Heart right ventricle (tissue), 16 donors: ENCODE measurements at regions not wholly inside any gene's neighbourhood (a gene's known extent, or its start where the extent isn't known, plus 50 kb on each side); places are given as distances from the start of the nearest gene placed in this dataset.
"Not testable (repeated sequence)": the region's sequence is repeated elsewhere in the genome, so short reads cannot be mapped to it uniquely, and the experiment has no call there.

Source experiments
- ATAC-seq, 8 donors: fragments of 200-7000 bp; cut with Tn5 transposase; one replicate each; pipeline ENCODE4 v1.9.1; 2020; ENCODE audit warnings: mild to moderate bottlenecking in 8 of 8, moderate library complexity in 8 of 8, moderate number of reproducible peaks in 1 of 8
- DNase-seq, 2 donors: peaks; one replicate each; pipeline ENCODE4 v3.0.0-alpha.2; 2020
- H3K27ac ChIP-seq, 10 donors: fragments of 200-600 bp; sonication (generic) in 2 of 10; one replicate each; pipeline versions ENCODE4 v1.5.0 to v1.8.0; 2020 to 2022; ENCODE audit warnings: mild to moderate bottlenecking in 3 of 10
- H3K27me3 ChIP-seq, 7 donors: fragments of 200-600 bp; one replicate each; pipeline ENCODE4 v1.8.0; 2021 to 2022; ENCODE audit warnings: mild to moderate bottlenecking in 2 of 7
- H3K36me3 ChIP-seq, 9 donors: fragments of 200-600 bp; sonication (generic) in 1 of 9; one replicate each; pipeline versions ENCODE4 v1.5.0 to v1.8.0; 2020 to 2022; ENCODE audit warnings: mild to moderate bottlenecking in 2 of 9
- H3K4me1 ChIP-seq, 9 donors: fragments of 200-600 bp; sonication (generic) in 1 of 9; one replicate each; pipeline versions ENCODE4 v1.5.0 to v1.8.0; 2020 to 2022; ENCODE audit warnings: mild to moderate bottlenecking in 4 of 9
- H3K4me3 ChIP-seq, 10 donors: fragments of 200-600 bp; sonication (generic) in 2 of 10; one replicate each; pipeline versions ENCODE4 v1.5.0 to v1.8.0; 2020 to 2022; ENCODE audit warnings: mild to moderate bottlenecking in 7 of 10, moderate library complexity in 2 of 10
- H3K9me3 ChIP-seq, 11 donors: fragments of 200-600 bp in 10 of 11; sonication (generic) in 2 of 11; one replicate each; pipeline versions ENCODE4 v1.5.0 to v1.8.0; 2013 to 2022; ENCODE audit warnings: mild to moderate bottlenecking in 2 of 11, control low read depth in 1 of 11, moderate library complexity in 1 of 11
- CTCF ChIP-seq, 9 donors: fragments of 200-600 bp; sonication (generic) in 2 of 9; IDR thresholded peaks; one replicate each; pipeline versions ENCODE4 v1.5.0 to v1.8.0; 2021 to 2022; ENCODE audit warnings: antibody characterized with exemption in 9 of 9, mild to moderate bottlenecking in 5 of 9, moderate library complexity in 1 of 9
- WGBS, 2 donors: extraction: QIAGEN DNeasy Blood & Tissue Kit; methylation state at CpG; one replicate each; pipeline ENCODE4 v1.1.7; 2013; ENCODE audit warnings: inconsistent platforms in 1 of 2; 5-methylcytosine and 5-hydroxymethylcytosine counted together
- intact Hi-C, 10 donors: fragments of 100-400 bp; cut with DNase I; formaldehyde crosslinking; loops; one replicate each; pipeline versions ENCODE4 v1.11.1 to v1.14.2; 2022
- donor health status: Arrhythmogenic right ventricular cardiomyopathy.
- donor health status: ischemic (EF 13 %, LVEDD 7.1; RV severe dilation, severe dysfunction).
- donor health status: healthy with polysubstance abuse.
- donor health status: DM: no; HTN: yes; CAD: no.
- donor health status: DM: no; HTN: no; CAD: no.
- donor health status: ischemic (EF 25% LVEDD 6.9; RV normal size, moderate dysfunction).
- donor health status: ischemic (EF 25% LVEDD 5.7; RV mildly dilated, moderate dysfunction).
- donor health status: healthy.
- donor health status: DM: yes; HTN: yes; CAD: no.
- donor health status: Ischemic cardiomyopathy.
- donor health status: ischemic (EF 35%, LVEDD 5.7; RV mildly dilated, moderate dysfunction).
- donor health status: nonischemic (EF 11% LVEDD 7.7; RV severe dilation, severe dysfunction).
- donor health status: DM: yes; HTN: yes; CAD: no.
- donor health status: PGD.
- donor health status: ischemic (EF 29% LVEDD 5.4; RV normal size, mild dysfunction).
- donor health status: nonischemic (EF 23%, LVEDD 6.1; RV moderate dilation, normal function).

- no peak for DNase-seq
- peaks cover 0 to 15% (median 7%) of the 10 kb centered on the region in 9 donors for H3K4me1 ChIP-seq
- H3K9me3 ChIP-seq = peaks cover 0 to 5% (median 0%) of the 10 kb centered on the region in 11 donors
- intact Hi-C loops = no loop called here
- no peaks in the 10 kb centered on the region for H3K36me3 ChIP-seq
- WGBS, 2 donors = 31 to 52% methylated on average over 2 of the region's 2 CpGs
- no peak overlapping the region for H3K4me3 ChIP-seq
- TF ChIP-seq CTCF (IDR thresholded peaks at IDR 0.05) = no peak
- H3K27ac ChIP-seq = no peak overlapping the region
- no peaks in the 10 kb centered on the region for H3K27me3 ChIP-seq
- no peak for ATAC-seq
Observed at GRCh38 chr4:54837576-54838140, 179.9 kb downstream of the KIT start.

DNA sequence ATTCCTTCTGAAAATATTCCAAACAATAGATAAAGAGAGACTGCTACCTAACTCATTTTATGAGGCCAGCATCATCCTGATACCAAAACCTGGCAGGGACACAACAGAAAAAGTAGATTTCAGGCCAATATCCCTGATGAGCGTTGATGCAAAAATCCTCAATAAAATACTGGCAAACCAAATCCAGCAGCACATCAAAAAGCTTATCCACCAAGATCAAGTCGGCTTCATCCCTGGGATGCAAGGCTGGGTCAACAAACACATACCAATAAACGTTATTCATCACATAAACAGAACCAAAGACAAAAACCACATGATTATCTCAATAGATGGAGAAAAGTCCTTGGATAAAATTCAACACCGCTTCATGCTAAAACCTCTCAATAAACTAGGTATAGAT, 170.6 kb downstream of the KIT start:
- H3K27me3 ChIP-seq, ATAC-seq, H3K4me3 ChIP-seq, H3K36me3 ChIP-seq, H3K27ac ChIP-seq, intact Hi-C loops, DNase-seq, H3K4me1 ChIP-seq: not testable (repeated sequence)
- WGBS, 2 donors = 66 to 83% methylated on average over 4 of the region's 4 CpGs
- peaks cover 0 to 17% (median 4%) of the 10 kb centered on the region in 11 donors for H3K9me3 ChIP-seq

DNA sequence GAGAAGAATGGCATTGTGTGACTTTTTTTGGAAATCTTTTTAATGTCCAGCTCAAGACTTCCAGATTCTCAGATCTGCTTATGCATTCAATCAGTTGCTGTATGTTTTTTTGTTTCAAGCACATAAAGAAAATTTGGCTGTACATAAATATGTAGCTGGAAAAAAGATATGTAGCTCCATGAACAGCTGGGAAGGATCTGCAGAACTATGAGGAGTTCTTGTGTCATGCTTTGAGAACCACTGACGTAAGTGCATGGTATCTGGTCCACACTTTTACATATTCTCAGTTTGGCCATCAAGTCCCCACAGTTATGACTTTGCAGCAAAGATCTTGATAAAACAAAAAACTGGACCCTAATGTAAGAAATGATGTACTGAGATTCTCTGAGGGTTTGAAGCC, 165.9 kb downstream of the KIT start:
- ATAC-seq (no peak), DNase-seq (no peak)
- H3K4me1 ChIP-seq = peaks cover 0 to 6% (median 0%) of the 10 kb centered on the region in 9 donors
- no peak overlapping the region for H3K4me3 ChIP-seq
- no peak for TF ChIP-seq CTCF (IDR thresholded peaks at IDR 0.05)
- H3K27ac ChIP-seq = no peak overlapping the region
- no peaks in the 10 kb centered on the region for H3K36me3 ChIP-seq
- intact Hi-C loops = no loop called here
- 90 to 97% methylated on average over 1 of the region's 1 CpG for WGBS, 2 donors
- no peaks in the 10 kb centered on the region for H3K27me3 ChIP-seq
- peaks cover 0 to 5% (median 0%) of the 10 kb centered on the region in 11 donors for H3K9me3 ChIP-seq

GRCh38 chr4:54819034-54819433, 161.3 kb downstream of the KIT start:
- H3K4me1 ChIP-seq = peaks cover 0 to 6% (median 0%) of the 10 kb centered on the region in 9 donors
- ATAC-seq (no peak), DNase-seq (no peak)
- H3K27me3 ChIP-seq = no peaks in the 10 kb centered on the region
- no peak overlapping the region for H3K27ac ChIP-seq
- no peak for TF ChIP-seq CTCF (IDR thresholded peaks at IDR 0.05)
- no peaks in the 10 kb centered on the region for H3K36me3 ChIP-seq
- H3K9me3 ChIP-seq = peaks cover 0 to 11% (median 0%) of the 10 kb centered on the region in 11 donors
- WGBS, 2 donors = 67 to 69% methylated on average over 5 of the region's 5 CpGs
- no peak overlapping the region for H3K4me3 ChIP-seq
- intact Hi-C loops = no loop called here

- 87 to 91% methylated on average over 5 of the region's 5 CpGs for WGBS, 2 donors
- Histone ChIP-seq H3K4me3 (no peak overlapping the region), H3K27me3 (no peaks in the 10 kb centered on the region), H3K4me1 (peaks cover 0 to 6% (median 0%) of the 10 kb centered on the region in 9 donors), H3K9me3 (peaks cover 0 to 16% (median 0%) of the 10 kb centered on the region in 11 donors), H3K36me3 (no peaks in the 10 kb centered on the region), H3K27ac (no peak overlapping the region)
- DNase-seq (no peak), ATAC-seq (no peak)
- intact Hi-C loops = no loop called here
- TF ChIP-seq CTCF (IDR thresholded peaks at IDR 0.05) = no peak
Observed at GRCh38 chr4:54818481-54818880, 160.7 kb downstream of the KIT start.
